ENCODE measurements at regions not wholly inside any gene's neighbourhood (a gene's known extent, or its start where the extent isn't known, plus 50 kb on each side); places are given as distances from the start of the nearest gene placed in this dataset.

DNA sequence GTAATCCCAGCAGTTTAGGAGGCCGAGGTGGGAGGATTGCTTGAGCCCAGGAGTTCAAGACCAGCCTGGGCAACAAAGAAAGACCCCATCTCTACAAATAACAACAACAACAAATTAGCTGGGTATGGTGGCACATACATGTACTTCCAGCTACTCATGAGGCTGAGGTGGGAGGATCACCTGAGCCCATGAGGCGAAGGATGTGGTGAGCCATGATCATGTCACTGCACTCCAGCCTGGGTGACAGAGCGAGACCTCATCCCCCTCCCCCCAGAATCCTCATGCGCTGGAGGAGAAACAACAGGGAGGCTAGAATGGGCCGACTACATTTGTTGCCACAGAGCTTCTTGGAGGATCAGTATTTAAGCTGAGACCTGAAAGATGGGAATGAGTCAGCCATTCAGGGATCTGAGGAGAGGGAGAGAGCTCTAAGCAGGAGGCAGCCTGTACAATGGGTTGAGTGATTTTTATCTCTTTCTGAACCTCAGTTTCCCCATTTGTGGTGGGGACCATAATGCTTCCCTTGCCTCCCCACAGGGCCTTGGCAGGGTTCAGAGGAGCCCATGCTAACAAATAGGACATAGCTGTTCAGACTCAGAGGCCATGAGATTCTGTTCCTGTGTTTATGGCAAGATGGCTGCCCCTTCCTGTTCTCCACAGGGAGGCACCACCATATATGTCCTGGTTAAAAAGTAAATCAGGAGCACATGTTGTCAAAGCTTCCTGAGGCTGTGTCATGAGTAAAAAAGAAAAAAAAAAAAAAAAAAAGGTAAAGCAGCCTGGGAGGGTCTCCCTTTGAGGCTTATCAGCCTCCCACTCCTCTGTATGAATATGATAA lies 131.4 kb upstream of the HAAO start:
- no peak for DNase-seq (ENCODE audit: low spot score)
- in situ Hi-C loops (cut with MboI; ENCODE audit: low pct_unique_long_range_greater_than_20kb, low sequenced_read_pairs, unreplicated experiment) = no loop called here
- TF ChIP-seq, protein P1, sequence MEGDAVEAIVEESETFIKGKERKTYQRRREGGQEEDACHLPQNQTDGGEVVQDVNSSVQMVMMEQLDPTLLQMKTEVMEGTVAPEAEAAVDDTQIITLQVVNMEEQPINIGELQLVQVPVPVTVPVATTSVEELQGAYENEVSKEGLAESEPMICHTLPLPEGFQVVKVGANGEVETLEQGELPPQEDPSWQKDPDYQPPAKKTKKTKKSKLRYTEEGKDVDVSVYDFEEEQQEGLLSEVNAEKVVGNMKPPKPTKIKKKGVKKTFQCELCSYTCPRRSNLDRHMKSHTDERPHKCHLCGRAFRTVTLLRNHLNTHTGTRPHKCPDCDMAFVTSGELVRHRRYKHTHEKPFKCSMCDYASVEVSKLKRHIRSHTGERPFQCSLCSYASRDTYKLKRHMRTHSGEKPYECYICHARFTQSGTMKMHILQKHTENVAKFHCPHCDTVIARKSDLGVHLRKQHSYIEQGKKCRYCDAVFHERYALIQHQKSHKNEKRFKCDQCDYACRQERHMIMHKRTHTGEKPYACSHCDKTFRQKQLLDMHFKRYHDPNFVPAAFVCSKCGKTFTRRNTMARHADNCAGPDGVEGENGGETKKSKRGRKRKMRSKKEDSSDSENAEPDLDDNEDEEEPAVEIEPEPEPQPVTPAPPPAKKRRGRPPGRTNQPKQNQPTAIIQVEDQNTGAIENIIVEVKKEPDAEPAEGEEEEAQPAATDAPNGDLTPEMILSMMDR (IDR thresholded peaks at IDR 0.05; ENCODE audit: extremely low read depth, insufficient read depth, missing control alignments) = no peak

DNA sequence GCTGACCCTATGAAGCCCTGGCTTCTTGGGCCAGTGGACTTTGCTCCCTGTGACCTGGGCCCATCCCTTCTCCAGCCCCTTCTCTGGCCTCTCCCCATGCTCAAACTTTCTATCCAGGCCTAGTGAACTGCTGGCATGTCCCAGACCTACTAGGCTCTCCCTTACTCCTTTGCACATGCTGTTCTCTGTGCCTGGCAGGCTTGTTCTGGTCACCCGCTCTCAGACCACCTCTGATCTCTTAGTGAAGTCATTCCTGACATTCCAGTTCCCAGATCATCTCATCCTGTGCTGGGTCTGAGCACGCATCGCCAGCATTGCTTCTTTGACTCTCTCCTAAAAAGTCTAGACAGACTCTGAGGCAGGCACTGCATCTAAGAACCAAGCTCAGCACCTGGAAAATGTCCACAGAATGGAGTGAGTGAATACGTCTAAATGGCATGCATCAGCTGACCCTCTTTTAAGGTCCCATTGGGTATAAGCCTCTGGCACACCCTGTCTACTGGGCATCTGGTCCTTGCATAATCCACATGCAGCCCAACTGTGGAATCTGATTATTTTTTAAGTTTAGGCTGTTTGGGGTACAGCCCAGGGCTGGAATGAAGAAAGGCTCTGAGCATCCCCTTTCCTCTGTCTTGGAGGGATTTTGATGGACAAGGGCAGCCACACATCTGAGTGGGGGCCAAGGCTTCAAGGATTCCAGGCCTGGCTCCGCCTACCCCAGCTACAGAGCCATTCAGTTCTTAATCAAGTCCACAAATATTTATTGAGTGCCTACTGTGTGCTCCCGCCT lies 130.6 kb upstream of the HAAO start:
- in situ Hi-C loops (cut with MboI; ENCODE audit: low pct_unique_long_range_greater_than_20kb, low sequenced_read_pairs, unreplicated experiment) = no loop called here
- TF ChIP-seq, protein P1 (IDR thresholded peaks at IDR 0.05; ENCODE audit: extremely low read depth, insufficient read depth, missing control alignments) = no peak
- DNase-seq (ENCODE audit: low spot score) = no peak

DNA sequence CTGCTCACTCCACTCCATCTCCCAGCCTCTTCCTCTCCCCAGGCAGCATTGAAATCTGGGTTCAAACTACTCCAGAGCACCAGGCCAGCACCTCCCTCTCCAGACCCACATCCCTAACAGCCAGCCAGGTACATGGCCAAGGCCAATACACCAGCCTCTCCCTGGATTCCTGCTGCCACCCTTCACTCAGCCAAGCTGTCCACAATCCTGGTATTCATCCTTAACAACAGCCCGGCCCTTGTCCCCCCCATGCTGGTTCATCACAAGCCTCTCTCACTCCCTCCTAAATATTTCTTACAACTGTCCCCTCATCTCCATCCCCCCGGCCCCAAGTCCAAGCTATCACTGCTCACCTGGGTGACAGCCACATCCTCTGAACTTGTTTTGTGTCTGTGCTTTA lies 129.9 kb upstream of the HAAO start:
- in situ Hi-C loops (cut with MboI; ENCODE audit: low pct_unique_long_range_greater_than_20kb, low sequenced_read_pairs, unreplicated experiment) = no loop called here
- TF ChIP-seq, protein P1 (IDR thresholded peaks at IDR 0.05; ENCODE audit: extremely low read depth, insufficient read depth, missing control alignments) = no peak
- no peak for DNase-seq (ENCODE audit: low spot score)

DNA sequence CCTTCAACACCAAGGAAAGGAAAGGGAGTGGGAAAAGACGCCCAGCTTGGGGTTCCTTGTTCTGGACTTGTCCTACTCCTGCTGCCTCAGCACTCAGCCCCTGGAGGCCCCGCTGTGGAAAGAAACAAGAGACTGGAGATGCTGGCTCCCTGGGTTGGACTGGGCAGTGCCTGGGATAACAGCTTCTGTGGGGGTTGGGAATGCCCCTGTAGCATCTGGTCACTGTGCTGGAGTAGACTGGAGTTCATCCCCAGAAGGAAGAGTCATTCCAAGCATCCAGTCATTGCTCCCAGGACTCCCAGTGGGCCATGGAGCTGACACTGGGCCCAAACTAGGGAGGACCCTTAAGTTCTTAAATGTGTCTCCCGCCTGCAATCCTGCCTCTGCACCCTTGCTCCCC lies 129.3 kb upstream of the HAAO start:
- DNase-seq (ENCODE audit: low spot score) = no peak
- in situ Hi-C loops (cut with MboI; ENCODE audit: low pct_unique_long_range_greater_than_20kb, low sequenced_read_pairs, unreplicated experiment) = no loop called here
- TF ChIP-seq, protein P1 (IDR thresholded peaks at IDR 0.05; ENCODE audit: extremely low read depth, insufficient read depth, missing control alignments) = no peak

DNA sequence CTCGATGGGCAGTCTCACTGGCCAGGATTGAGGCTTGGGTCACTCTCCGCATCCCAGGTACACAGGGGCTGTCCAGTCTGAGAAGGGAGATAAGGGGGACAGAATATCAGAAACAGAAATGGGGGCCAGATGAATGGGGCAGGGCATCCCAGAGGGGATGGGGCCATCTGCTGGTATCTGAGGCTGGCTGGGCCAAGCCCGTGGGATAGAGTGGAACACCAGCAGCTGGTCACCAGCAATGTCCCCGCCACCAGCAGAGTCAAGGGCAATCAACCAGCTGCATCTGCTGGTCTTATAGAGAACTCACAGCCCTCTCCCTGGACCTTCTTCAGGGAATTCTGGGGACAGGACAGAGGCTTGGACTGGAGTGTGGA lies 128.8 kb upstream of the HAAO start:
- TF ChIP-seq, protein P1 (IDR thresholded peaks at IDR 0.05; ENCODE audit: extremely low read depth, insufficient read depth, missing control alignments) = no peak
- in situ Hi-C loops (cut with MboI; ENCODE audit: low pct_unique_long_range_greater_than_20kb, low sequenced_read_pairs, unreplicated experiment) = no loop called here
- DNase-seq (ENCODE audit: low spot score) = no peak

DNA sequence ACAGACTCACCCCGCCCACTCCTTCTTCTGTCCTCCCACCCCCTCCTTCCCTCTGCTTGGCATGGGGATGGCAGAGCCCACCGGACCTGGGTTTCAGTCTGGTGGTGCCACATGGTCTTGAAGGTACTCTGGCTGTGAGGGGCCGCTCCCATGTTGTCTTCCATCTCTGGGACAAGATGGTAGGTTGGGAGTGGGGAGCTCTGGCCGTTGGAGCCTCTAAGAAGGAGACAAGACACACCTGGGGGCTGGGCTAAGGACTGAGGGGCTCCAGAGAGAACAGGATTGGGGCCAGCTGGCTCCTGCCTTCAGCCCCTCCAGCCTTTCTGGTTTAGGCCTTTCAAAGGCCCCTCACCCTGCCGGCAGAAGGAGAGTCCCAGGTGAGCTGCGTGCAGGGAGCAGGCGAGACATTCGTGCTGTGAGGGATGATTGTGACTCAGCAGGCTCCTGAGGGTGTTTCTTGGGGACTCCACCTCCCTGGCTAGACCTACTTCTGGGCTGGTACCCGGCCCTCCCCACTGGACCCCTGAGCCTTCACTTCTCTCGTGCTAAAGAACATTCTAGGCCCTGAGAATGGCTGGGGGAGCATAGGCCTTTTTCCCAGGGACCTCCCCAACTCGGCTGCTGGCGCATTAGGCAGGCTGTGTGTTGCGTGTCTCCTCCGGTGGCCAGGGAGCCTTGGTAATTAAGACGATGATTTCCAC lies 128.2 kb upstream of the HAAO start:
- in situ Hi-C loops (cut with MboI; ENCODE audit: low pct_unique_long_range_greater_than_20kb, low sequenced_read_pairs, unreplicated experiment) = no loop called here
- DNase-seq (ENCODE audit: low spot score) = no peak
- TF ChIP-seq, protein P1 (IDR thresholded peaks at IDR 0.05; ENCODE audit: extremely low read depth, insufficient read depth, missing control alignments) = no peak
